Hematopoietic multipotent progenitor cell (in vitro differentiated cells): ENCODE measurements at regions not wholly inside any gene's neighbourhood (a gene's known extent, or its start where the extent isn't known, plus 50 kb on each side); places are given as distances from the start of the nearest gene placed in this dataset.
A peak's percentile ranks its signal among the peaks of the same experiment; 100 is the strongest.
"Not testable (repeated sequence)": the region's sequence is repeated elsewhere in the genome, so short reads cannot be mapped to it uniquely, and the experiment has no call there.

Experiments
- DNase-seq, 3 donors: peaks; one replicate each; pipeline ENCODE4 v3.0.0-alpha.2; 2011 to 2015; ENCODE audit warnings: low read depth in 2 of 3, low spot score in 2 of 3

GRCh38 chr4:122100508-122100907 is 51.6 kb upstream of the BLTP1 start:
- no peak for DNase-seq

- DNase-seq, result no peak
Measured at GRCh38 chr4:122099896-122100295, 52.2 kb upstream of the BLTP1 start.

GRCh38 chr4:122091836-122092405 is 60.2 kb upstream of the BLTP1 start:
- no peak for DNase-seq

GRCh38 chr4:122091397-122091796 is 60.7 kb upstream of the BLTP1 start:
- no peak for DNase-seq

GRCh38 chr4:122090989-122091388 is 61.1 kb upstream of the BLTP1 start:
- no peak for DNase-seq

- DNase-seq, result no peak
Measured at GRCh38 chr4:122086338-122087065, 65.6 kb upstream of the BLTP1 start.

GRCh38 chr4:122083989-122084388 is 68.1 kb upstream of the BLTP1 start:
- no peak for DNase-seq

- no peak for DNase-seq
Measured at GRCh38 chr4:122083351-122083750, 68.8 kb upstream of the BLTP1 start.

GRCh38 chr4:122082661-122083060 is 69.5 kb upstream of the BLTP1 start:
- DNase-seq, result no peak

GRCh38 chr4:122077653-122078052 is 74.5 kb upstream of the BLTP1 start:
- DNase-seq, result not testable (repeated sequence)

- not testable (repeated sequence) for DNase-seq
Measured at GRCh38 chr4:122076835-122077234, 75.3 kb upstream of the BLTP1 start.

GRCh38 chr4:122073615-122074014 is 78.5 kb upstream of the BLTP1 start:
- no peak for DNase-seq

- no peak for DNase-seq
Measured at GRCh38 chr4:122065915-122066314, 86.2 kb upstream of the BLTP1 start.

GRCh38 chr4:122065149-122065548 is 87.0 kb upstream of the BLTP1 start:
- DNase-seq, result no peak

GRCh38 chr4:122053186-122053585 is 98.9 kb upstream of the BLTP1 start:
- DNase-seq, result no peak

- no peak for DNase-seq
Measured at GRCh38 chr4:122052677-122053076, 99.5 kb upstream of the BLTP1 start.

- DNase-seq, result no peak
Measured at GRCh38 chr4:122050841-122051240, 99.0 kb upstream of the TRPC3 start.

- no peak for DNase-seq
Measured at GRCh38 chr4:122047456-122048425, 95.9 kb upstream of the TRPC3 start.

- DNase-seq, result no peak
Measured at GRCh38 chr4:122046255-122046654, 94.4 kb upstream of the TRPC3 start.

GRCh38 chr4:122045533-122045932 is 93.7 kb upstream of the TRPC3 start:
- DNase-seq, result peak in 2 of 3 donors; percentile 31 to 77

GRCh38 chr4:122044501-122044900 is 92.6 kb upstream of the TRPC3 start:
- no peak for DNase-seq
